Inferior parietal cortex (tissue), 1 donor: ENCODE measurements at regions not wholly inside any gene's neighbourhood (a gene's known extent, or its start where the extent isn't known, plus 50 kb on each side); places are given as distances from the start of the nearest gene placed in this dataset.
A peak's percentile ranks its signal among the peaks of the same experiment; 100 is the strongest.

ENCODE experiments used
- DNase-seq: peaks from one replicate; pipeline ENCODE4 v3.0.0-alpha.2; 2016; ENCODE audit errors: extremely low spot score

DNA sequence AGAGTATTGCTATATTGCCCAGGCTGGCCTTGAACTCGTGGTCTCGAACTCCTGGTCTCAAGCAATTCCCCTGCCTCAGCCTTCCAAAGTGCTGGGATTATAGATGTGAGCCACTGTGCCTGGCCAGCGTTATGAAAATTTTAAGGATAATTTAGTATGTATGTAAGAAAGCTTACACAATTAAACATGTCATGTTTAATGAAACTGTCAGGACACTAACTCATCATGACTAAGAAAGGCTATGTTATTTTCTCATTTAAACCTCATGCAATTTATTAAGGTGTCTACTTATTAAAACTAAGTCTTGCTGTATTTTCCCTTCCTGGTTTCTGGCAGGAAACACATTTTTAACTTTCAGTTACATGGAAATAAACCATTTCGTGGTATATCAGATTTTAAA is 106.8 kb upstream of the ATP10A start:
- no peak for DNase-seq

- no peak for DNase-seq
Observed at GRCh38 chr15:25967116-25967515, 104.0 kb upstream of the ATP10A start.

GRCh38 chr15:25965326-25965725 is 102.2 kb upstream of the ATP10A start:
- no peak for DNase-seq

DNA sequence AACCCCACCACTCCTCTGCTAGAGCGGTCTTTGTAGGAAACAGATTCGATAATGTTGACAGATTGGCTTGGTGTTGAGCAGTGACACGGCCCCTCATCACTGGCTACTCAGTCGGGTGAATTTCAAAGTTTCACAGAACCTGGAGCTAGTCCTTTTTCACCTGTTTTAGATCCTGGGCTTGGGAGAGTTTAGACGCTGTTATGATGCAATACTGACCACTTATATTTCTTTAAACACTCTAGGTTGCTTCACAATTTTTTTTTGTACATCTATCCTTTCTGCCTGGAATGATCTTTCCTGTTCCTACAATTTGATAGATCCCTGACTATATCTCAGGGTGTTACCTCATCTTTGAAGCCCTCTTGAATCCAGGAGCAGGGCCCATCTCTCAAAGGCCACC is 97.1 kb upstream of the ATP10A start:
- DNase-seq: no peak

GRCh38 chr15:25959100-25959499 is 96.0 kb upstream of the ATP10A start:
- no peak for DNase-seq

DNA sequence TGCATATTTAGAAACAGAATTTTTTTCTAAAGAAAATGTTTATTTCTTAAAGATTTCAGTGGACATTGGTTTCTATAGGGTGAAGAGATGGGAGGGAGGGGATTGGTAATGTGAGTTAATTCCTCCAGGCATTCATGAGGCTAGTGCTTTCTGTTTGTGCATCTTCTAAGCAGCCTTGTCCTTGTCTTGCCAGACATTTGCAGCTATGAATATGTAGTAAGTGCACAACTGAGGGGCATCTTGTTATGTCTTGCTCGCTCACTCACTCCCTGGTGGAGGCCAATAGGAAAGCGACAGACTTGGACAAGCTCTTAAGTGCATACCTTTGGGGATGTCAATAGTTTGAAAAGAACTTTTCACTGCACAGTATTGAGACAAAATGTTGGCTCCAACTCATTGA is 92.5 kb upstream of the ATP10A start:
- DNase-seq: no peak

DNA sequence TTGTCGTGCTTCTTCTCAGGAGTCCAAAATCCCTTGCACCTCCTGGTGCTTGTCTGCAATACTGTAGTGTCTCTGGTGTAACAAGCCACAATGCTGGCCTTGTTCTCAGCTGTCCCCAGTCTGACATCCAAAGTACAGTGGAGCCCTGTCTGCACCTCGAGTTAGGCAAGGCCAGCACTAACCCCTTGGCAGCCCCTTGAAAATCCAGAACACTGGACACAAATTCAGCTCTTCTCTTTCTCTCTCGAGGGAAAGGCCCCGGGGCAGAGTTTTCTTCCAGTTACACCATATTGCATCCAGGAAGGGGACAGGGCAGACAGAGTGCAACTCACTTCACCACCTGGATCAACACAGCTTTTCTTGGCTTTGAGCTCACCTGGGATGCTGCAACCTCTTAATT is 91.3 kb upstream of the ATP10A start:
- DNase-seq: no peak

- DNase-seq: no peak
Observed at GRCh38 chr15:25950014-25950413, 86.9 kb upstream of the ATP10A start.

DNA sequence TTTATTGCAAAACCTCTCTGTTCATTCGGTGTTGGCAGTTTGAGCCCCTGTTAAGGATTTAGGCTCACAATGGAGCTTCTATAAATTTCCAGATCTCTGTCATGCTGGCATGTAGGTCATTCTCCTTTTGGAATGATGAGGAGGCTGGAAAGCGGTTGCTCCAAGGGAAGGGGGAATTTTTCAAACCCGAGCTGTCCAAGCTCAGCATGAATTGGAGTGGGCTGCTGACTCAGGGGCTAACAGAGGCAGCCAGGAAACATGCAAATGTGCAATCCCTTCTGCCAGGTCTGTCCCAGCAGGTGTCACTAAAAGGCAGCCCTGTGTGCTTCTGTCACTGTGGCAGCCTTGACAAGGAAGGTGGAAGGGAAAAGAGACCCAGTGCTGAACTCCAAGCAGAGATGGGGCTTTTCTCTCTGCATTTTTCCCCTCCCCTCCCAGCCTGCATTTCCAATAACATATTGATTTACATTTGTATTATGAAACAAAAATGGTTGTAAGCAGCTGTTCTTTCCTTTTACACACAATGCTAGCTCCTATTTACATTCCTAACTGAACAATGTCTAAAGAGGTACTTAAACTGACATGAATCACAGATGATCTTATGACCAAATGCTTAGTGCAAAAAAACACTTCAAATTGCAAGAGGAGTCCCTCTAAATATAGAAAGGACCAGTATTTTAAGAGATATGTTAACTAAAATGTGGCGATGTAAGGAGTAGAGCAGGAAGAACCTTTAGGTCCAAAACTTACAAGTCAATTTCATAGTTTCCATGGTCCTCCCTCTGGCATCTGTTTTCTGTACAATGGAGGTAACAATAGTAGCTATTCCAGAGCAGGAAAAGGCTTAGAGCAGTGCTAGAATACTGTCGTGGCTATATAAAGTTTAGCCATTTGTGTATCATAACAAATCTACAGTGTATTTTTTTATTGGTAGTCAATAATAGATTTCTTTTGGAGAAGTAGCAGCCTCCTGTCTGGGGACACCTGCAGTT is 84.5 kb upstream of the ATP10A start:
- no peak for DNase-seq

DNA sequence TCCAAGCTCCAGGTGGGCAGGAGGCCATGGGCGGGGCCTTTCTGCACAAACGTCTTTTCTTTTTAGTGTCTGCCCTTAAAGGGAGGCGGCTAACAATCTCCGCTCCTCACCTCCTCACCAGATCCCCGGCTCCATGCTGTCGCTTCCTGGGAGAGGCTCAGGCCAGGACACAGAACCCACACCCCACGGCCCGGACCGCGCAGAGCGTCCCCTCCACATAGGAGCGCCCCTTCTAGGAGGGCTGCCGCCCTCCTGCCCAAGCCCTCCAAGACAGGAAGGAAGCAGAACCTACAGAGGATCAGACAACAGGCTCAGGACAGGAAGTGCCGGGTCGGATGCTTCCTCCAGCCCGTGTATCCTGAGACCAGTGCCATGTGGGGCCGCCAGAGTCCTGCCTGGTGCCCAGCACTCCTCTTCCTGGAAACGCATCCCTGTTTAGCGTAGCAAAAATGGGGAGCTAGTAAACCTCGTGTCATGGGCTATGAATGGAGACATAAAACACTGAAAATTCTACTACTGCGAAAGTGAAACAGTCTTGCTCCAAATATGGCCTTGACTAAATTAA is 83.2 kb upstream of the ATP10A start:
- DNase-seq: no peak

- DNase-seq: no peak
Observed at GRCh38 chr15:25944386-25944785, 81.3 kb upstream of the ATP10A start.

GRCh38 chr15:25943831-25944230 is 80.7 kb upstream of the ATP10A start:
- no peak for DNase-seq

DNA sequence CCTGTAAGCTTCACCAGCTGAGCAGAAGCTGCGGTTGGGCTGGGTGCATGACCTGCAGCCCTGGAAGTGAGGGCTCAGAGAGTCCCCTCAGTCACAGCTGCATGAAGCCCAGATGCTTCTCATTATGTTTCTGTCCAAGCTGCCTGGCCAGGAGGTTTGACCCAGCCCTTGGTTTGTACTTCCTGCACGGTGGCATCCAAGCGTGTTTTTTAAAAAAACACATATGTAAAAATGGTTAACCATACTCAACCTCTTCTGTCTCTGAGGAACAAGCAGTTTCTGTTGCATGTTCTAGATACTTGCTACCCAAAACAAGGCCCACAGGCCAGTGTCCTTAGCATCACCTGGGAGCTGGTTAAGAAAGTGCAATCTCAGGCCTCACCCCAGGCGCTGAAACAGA is 76.0 kb upstream of the ATP10A start:
- DNase-seq: no peak

DNA sequence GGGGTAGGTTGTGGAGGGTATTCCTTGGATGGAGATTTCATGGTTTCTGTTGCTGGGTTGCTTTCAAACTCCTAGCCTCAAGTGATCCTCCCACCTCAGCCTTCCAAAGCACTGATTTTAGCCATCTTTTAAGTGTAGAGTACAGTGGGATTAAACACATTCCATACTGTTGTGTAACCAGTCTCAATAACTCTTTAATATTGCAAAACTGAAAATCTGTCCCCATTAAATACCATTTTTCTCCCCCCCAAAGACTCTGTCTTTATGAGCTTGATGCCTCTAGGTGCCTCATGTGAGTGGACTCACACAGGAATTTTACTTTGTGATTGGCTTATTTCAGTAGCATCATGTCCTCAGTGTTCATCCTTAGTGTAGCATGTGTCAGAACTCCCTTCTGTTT is 74.7 kb upstream of the ATP10A start:
- no peak for DNase-seq

GRCh38 chr15:25936004-25936403 is 72.9 kb upstream of the ATP10A start:
- no peak for DNase-seq

GRCh38 chr15:25933456-25934158 is 70.5 kb upstream of the ATP10A start:
- DNase-seq: peak; percentile 31

DNA sequence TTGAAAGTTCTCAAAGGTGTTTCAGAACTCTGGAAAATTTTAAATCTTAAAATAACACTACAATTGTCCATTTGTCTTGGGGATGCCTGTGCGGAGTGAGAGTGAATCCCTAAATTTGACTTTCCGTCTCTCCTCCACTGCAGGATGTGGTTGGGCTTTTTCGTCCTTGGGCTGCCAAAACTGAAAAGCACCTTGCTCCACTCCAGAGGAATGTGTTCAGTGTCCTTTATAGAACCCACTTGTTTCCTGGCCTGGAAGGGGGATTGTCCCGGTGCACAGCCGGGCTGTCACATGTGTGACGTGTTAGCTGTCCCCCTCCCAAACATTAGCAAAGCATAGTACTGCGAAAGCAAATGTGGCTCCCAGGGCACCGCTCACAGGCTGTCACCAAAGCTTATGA is 69.6 kb upstream of the ATP10A start:
- no peak for DNase-seq

- DNase-seq: no peak
Observed at GRCh38 chr15:25931851-25932250, 68.7 kb upstream of the ATP10A start.

- DNase-seq: no peak
Observed at GRCh38 chr15:25930931-25931330, 67.8 kb upstream of the ATP10A start.
